GM12873 (cell line): ENCODE measurements at regions not wholly inside any gene's neighbourhood (a gene's known extent, or its start where the extent isn't known, plus 50 kb on each side); places are given as distances from the start of the nearest gene placed in this dataset.

ENCODE experiments used
- CTCF ChIP-seq: IDR thresholded peaks from 2 replicates; pipeline ENCODE4 v1.5.1; 2012; ENCODE audit warnings: low read depth, mild to moderate bottlenecking, moderate library complexity, low read length, control low read depth; ENCODE audit not compliant: insufficient read depth; ENCODE audit errors: missing control alignments

GRCh38 chr4:147247579-147247978 is 233.3 kb upstream of the EDNRA start:
- TF ChIP-seq CTCF, result no peak

GRCh38 chr4:147250062-147250461 is 230.8 kb upstream of the EDNRA start:
- no peak for TF ChIP-seq CTCF

- TF ChIP-seq CTCF, result no peak
Measured at GRCh38 chr4:147284256-147284835, 196.6 kb upstream of the EDNRA start.

GRCh38 chr4:147284935-147285334 is 196.0 kb upstream of the EDNRA start:
- no peak for TF ChIP-seq CTCF

GRCh38 chr4:147285751-147286150 is 195.1 kb upstream of the EDNRA start:
- TF ChIP-seq CTCF, result no peak

GRCh38 chr4:147286846-147287587 is 193.9 kb upstream of the EDNRA start:
- TF ChIP-seq CTCF, result no peak

- TF ChIP-seq CTCF, result no peak
Measured at GRCh38 chr4:147287588-147287890, 193.4 kb upstream of the EDNRA start.
